H1 (cell line): ENCODE measurements at regions not wholly inside any gene's neighbourhood (a gene's known extent, or its start where the extent isn't known, plus 50 kb on each side); places are given as distances from the start of the nearest gene placed in this dataset.

ENCODE experiments used
- CEBPB ChIP-seq: IDR thresholded peaks from 2 replicates; pipeline ENCODE4 v1.6.1; 2012; ENCODE audit warnings: low read depth, low read length
- CREB1 ChIP-seq: IDR thresholded peaks from 2 replicates; pipeline ENCODE4 v1.6.1; 2012; ENCODE audit warnings: inconsistent platforms
- KDM1A ChIP-seq: fragments of 200-600, 300-600 bp; sonication (generic); IDR thresholded peaks from 2 replicates; pipeline ENCODE4 v1.7.1; 2016; ENCODE audit warnings: mild to moderate bottlenecking, low read length, borderline replicate concordance
- MAFK ChIP-seq: IDR thresholded peaks from 2 replicates; pipeline ENCODE4 v1.6.1; 2012; ENCODE audit warnings: low read depth, mild to moderate bottlenecking, improper control_type of control experiment, low read length
- POLR2A ChIP-seq, 2 experiments: IDR thresholded peaks; 1 replicate in 1 of 2; 2 replicates in 1 of 2; pipeline ENCODE4 v1.6.1; 2011; ENCODE audit warnings: low read depth in 2 of 2, low read length in 2 of 2, mild to moderate bottlenecking in 2 of 2; ENCODE audit errors: control extremely low read depth in 1 of 2
- POLR2AphosphoS5 ChIP-seq: IDR thresholded peaks from 2 replicates; pipeline ENCODE4 v1.6.1; 2011; ENCODE audit warnings: low read depth, low read length
- RAD21 ChIP-seq, 2 experiments: IDR thresholded peaks in 1 of 2; conservative IDR thresholded peaks in 1 of 2; 2 replicates each; pipeline ENCODE4 v1.6.1; 2011; ENCODE audit warnings: low read depth in 2 of 2, low read length in 2 of 2, improper control_type of control experiment in 1 of 2, inconsistent platforms in 1 of 2, mild to moderate bottlenecking in 1 of 2, moderate library complexity in 1 of 2
- RFX5 ChIP-seq: IDR thresholded peaks from 2 replicates; pipeline ENCODE4 v1.6.1; 2011; ENCODE audit warnings: low read depth, low read length, improper control_type of control experiment, borderline replicate concordance
- RNF2 ChIP-seq: fragments of 200-900, 300-1000 bp; sonication (generic); IDR thresholded peaks from 2 replicates; pipeline ENCODE4 v1.7.1; 2016; ENCODE audit warnings: borderline replicate concordance, low read depth, mild to moderate bottlenecking, antibody characterized with exemption, low read length; ENCODE audit not compliant: poor library complexity, severe bottlenecking; ENCODE audit errors: missing control alignments
- ZNF274 ChIP-seq: IDR thresholded peaks from 2 replicates; pipeline ENCODE4 v1.7.0; 2012; ENCODE audit warnings: low read length, borderline replicate concordance; ENCODE audit errors: extremely low read depth
- TF ChIP-seq, protein P1 (sequence below), 3 experiments: IDR thresholded peaks; 1 replicate in 2 of 3; 2 replicates in 1 of 3; pipeline versions ENCODE4 v1.5.1 to v1.6.1; 2011; ENCODE audit warnings: low read length in 3 of 3, mild to moderate bottlenecking in 3 of 3, inconsistent platforms in 2 of 3, low read depth in 1 of 3, moderate library complexity in 1 of 3; ENCODE audit not compliant: insufficient read depth in 1 of 3; ENCODE audit errors: control extremely low read depth in 1 of 3

GRCh38 chr1:182325339-182325738 is 66.3 kb downstream of the GLUL start:
- no peak for TF ChIP-seq RFX5
- TF ChIP-seq, protein P1, sequence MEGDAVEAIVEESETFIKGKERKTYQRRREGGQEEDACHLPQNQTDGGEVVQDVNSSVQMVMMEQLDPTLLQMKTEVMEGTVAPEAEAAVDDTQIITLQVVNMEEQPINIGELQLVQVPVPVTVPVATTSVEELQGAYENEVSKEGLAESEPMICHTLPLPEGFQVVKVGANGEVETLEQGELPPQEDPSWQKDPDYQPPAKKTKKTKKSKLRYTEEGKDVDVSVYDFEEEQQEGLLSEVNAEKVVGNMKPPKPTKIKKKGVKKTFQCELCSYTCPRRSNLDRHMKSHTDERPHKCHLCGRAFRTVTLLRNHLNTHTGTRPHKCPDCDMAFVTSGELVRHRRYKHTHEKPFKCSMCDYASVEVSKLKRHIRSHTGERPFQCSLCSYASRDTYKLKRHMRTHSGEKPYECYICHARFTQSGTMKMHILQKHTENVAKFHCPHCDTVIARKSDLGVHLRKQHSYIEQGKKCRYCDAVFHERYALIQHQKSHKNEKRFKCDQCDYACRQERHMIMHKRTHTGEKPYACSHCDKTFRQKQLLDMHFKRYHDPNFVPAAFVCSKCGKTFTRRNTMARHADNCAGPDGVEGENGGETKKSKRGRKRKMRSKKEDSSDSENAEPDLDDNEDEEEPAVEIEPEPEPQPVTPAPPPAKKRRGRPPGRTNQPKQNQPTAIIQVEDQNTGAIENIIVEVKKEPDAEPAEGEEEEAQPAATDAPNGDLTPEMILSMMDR (IDR thresholded peaks at IDR 0.05; ENCODE audit: control extremely low read depth in 1 of 3, insufficient read depth in 1 of 3, low read depth in 1 of 3, low read length in 3 of 3), result no peak
- no peak for TF ChIP-seq ZNF274
- no peak for TF ChIP-seq POLR2A (IDR thresholded peaks at IDR 0.05; ENCODE audit: control extremely low read depth in 1 of 2, low read depth in 2 of 2, low read length in 2 of 2)
- TF ChIP-seq KDM1A, result no peak
- no peak for TF ChIP-seq RNF2
- no peak for TF ChIP-seq CREB1
- no peak for TF ChIP-seq POLR2AphosphoS5
- TF ChIP-seq CEBPB, result no peak
- TF ChIP-seq RAD21 (IDR thresholded peaks at IDR 0.05 in 1 of 2, conservative IDR thresholded peaks at IDR 0.05 in 1 of 2; ENCODE audit: low read depth in 2 of 2, low read length in 2 of 2), result no peak
- no peak for TF ChIP-seq MAFK
